ENCODE measurements at regions not wholly inside any gene's neighbourhood (a gene's known extent, or its start where the extent isn't known, plus 50 kb on each side); places are given as distances from the start of the nearest gene placed in this dataset.
A peak's percentile ranks its signal among the peaks of the same experiment; 100 is the strongest.

DNA sequence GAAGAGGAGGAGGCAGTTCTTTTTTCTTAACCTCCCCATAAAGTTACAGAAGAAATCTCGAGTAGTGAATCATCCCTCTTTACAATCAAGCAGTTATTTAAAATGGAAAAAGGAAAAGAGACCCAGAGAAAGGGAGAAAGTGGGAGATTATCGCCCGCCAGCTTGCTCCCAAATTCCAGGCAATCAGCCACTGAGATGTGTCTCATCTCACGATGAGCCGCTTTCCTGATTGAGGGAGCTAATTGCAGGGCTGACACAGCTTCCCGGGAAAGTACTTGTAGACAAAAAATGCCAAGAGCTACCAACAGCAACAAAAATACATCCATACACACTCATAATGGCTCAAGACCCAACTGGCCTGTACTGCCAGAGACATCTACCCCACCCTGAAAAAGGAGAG, 191.6 kb upstream of the ZC3H12A start:
- peaks cover 11% of the 10 kb centered on the region for H3K27me3 Mint-ChIP-seq

DNA sequence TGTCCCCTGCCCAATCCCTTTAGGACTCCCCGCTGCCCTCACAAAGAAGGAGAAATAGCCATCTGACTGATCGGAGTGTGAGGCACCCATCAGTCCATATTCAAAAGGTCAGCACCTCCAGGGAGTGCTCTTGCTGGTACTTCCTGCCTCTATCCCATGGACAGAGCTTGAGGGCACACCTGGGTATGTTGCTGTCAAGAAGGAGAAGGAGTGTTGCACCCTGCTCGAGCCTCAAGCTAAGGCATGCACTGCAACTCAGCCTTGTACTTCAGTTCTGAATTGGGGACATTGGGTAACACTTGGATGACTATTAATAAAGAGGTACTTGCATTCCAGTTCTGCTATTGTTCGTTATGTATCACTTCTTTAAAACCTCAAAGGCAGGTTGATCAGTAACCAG, 190.3 kb upstream of the ZC3H12A start:
- DNase-seq (no peak), ATAC-seq (ENCODE audit: low read depth in 2 of 2) (no peak)
- Histone ChIP-seq H3K27me3 (ENCODE audit: control insufficient read depth, insufficient read depth, low read length) (no peaks in the 10 kb centered on the region), H3K36me3 (ENCODE audit: control insufficient read depth, insufficient read depth, low read length) (no peaks in the 10 kb centered on the region), H3K4me3 (ENCODE audit: low read depth, low read length) (no peak overlapping the region), H3K9me3 (ENCODE audit: control insufficient read depth in 2 of 2, low read length in 2 of 2) (peaks cover 6 to 10% of the 10 kb centered on the region in 2 experiments), H3K27ac (ENCODE audit: insufficient read depth, low read length, poor library complexity, severe bottlenecking) (no peak overlapping the region), H3K4me1 (ENCODE audit: control insufficient read depth, insufficient read depth, low read length, poor library complexity, severe bottlenecking) (no peaks in the 10 kb centered on the region)
- Mint-ChIP-seq H3K36me3 (no peaks in the 10 kb centered on the region), H3K9me3 (peaks cover 0 to 10% (median 3%) of the 10 kb centered on the region in 7 donors), H3K4me3 (no peak overlapping the region), H3K4me1 (no peaks in the 10 kb centered on the region), H3K27ac (no peak overlapping the region), H3K27me3 (peaks cover 11% of the 10 kb centered on the region)

More for the DNA sequence above, 191.6 kb upstream of the ZC3H12A start:
- Histone ChIP-seq H3K27ac (ENCODE audit: insufficient read depth, low read length, poor library complexity, severe bottlenecking) (no peak overlapping the region), H3K9me3 (ENCODE audit: control insufficient read depth in 2 of 2, low read length in 2 of 2) (peaks cover 6 to 10% of the 10 kb centered on the region in 2 experiments), H3K4me1 (ENCODE audit: control insufficient read depth, insufficient read depth, low read length, poor library complexity, severe bottlenecking) (no peaks in the 10 kb centered on the region), H3K27me3 (ENCODE audit: control insufficient read depth, insufficient read depth, low read length) (no peaks in the 10 kb centered on the region), H3K36me3 (ENCODE audit: control insufficient read depth, insufficient read depth, low read length) (no peaks in the 10 kb centered on the region), H3K4me3 (ENCODE audit: low read depth, low read length) (no peak overlapping the region)
- Mint-ChIP-seq H3K27ac (no peak overlapping the region), H3K9me3 (peaks cover 0 to 10% (median 4%) of the 10 kb centered on the region in 7 donors), H3K4me3 (no peak overlapping the region), H3K36me3 (no peaks in the 10 kb centered on the region), H3K4me1 (no peaks in the 10 kb centered on the region)
- ATAC-seq (ENCODE audit: low read depth in 2 of 2) (no peak), DNase-seq (no peak)

DNA sequence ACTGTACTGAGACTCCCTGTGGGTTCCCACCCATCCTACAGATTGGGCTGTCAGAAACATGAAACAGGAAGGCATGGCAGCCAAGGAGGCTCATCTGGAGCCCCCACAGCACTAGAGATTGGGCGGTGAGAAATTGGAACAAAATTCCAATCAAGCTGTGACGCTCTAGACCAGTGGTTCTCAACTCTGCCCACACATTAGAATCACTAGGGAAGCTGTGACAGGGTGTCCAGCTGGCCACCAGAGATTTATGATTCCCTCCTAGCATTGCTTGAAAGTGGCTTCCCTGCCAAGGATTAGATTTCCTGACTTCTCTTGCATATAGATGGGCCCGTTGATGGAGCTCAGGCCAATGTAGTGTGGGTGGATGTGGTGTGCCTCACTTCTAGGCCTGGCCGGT, 187.5 kb upstream of the ZC3H12A start:
- Histone ChIP-seq H3K4me1 (ENCODE audit: control insufficient read depth, insufficient read depth, low read length, poor library complexity, severe bottlenecking) (no peaks in the 10 kb centered on the region), H3K27me3 (ENCODE audit: control insufficient read depth, insufficient read depth, low read length) (no peaks in the 10 kb centered on the region), H3K27ac (ENCODE audit: insufficient read depth, low read length, poor library complexity, severe bottlenecking) (no peak overlapping the region), H3K4me3 (ENCODE audit: low read depth, low read length) (no peak overlapping the region), H3K36me3 (ENCODE audit: control insufficient read depth, insufficient read depth, low read length) (no peaks in the 10 kb centered on the region), H3K9me3 (ENCODE audit: control insufficient read depth in 2 of 2, low read length in 2 of 2) (no peaks in the 10 kb centered on the region)
- DNase-seq (no peak), ATAC-seq (ENCODE audit: low read depth in 2 of 2) (no peak)
- H3K27ac Mint-ChIP-seq: no peak overlapping the region
- H3K4me1 Mint-ChIP-seq: no peaks in the 10 kb centered on the region
- H3K4me3 Mint-ChIP-seq: no peak overlapping the region
- no peaks in the 10 kb centered on the region for H3K9me3 Mint-ChIP-seq
- peaks cover 4% of the 10 kb centered on the region for H3K27me3 Mint-ChIP-seq
- no peaks in the 10 kb centered on the region for H3K36me3 Mint-ChIP-seq

DNA sequence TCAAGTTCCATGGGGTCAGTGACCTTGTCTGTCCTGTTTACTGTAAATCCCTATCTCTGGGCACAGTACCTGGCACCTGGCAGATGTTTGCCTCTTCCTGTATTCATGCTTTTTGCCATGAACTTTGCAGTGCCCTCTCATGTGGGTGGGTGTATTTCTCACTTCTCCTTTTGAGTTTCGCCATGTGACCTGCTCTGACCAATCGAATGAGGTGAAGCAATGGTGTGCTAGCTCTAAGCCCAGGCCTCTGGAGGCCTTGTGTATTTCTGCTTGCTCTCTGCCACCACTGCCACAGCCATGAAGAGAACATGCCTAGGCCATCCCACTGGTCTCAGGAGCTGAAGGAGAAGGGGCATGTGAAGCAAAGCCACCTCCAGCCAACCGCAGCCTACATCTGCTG, 185.5 kb upstream of the ZC3H12A start:
- H3K27ac Mint-ChIP-seq: no peak overlapping the region
- Histone ChIP-seq H3K4me3 (ENCODE audit: low read depth, low read length) (no peak overlapping the region), H3K27me3 (ENCODE audit: control insufficient read depth, insufficient read depth, low read length) (no peaks in the 10 kb centered on the region)

DNA sequence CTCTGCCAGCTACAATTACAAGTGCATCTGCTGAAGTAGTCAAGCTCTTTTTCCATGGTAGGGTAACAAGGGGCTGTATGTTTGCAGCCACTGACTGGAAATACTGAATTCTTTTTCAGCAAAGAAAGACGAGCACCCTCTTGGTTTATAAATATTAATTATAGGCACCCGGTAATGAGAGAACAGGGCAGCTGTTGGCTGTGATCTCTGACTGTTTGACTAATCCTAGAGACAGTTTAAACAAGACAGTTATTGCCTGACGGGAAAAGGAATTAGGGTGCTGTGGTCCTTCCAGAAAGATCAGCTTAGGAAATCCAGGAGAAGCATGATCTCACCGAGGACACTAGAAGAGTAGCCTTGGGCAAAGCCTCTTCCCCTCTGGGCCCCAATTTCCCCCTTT, 183.7 kb upstream of the ZC3H12A start:
- H3K4me1 Mint-ChIP-seq: peaks cover 0 to 6% (median 0%) of the 10 kb centered on the region in 4 donors
- Histone ChIP-seq H3K4me1 (ENCODE audit: control insufficient read depth, insufficient read depth, low read length, poor library complexity, severe bottlenecking) (no peaks in the 10 kb centered on the region), H3K4me3 (ENCODE audit: low read depth, low read length) (no peak overlapping the region), H3K36me3 (ENCODE audit: control insufficient read depth, insufficient read depth, low read length) (no peaks in the 10 kb centered on the region), H3K27ac (ENCODE audit: insufficient read depth, low read length, poor library complexity, severe bottlenecking) (no peak overlapping the region), H3K27me3 (ENCODE audit: control insufficient read depth, insufficient read depth, low read length) (no peaks in the 10 kb centered on the region), H3K9me3 (ENCODE audit: control insufficient read depth in 2 of 2, low read length in 2 of 2) (no peaks in the 10 kb centered on the region)
- H3K27me3 Mint-ChIP-seq: no peaks in the 10 kb centered on the region
- DNase-seq (no peak), ATAC-seq (ENCODE audit: low read depth in 2 of 2) (no peak)
- no peaks in the 10 kb centered on the region for H3K9me3 Mint-ChIP-seq
- H3K27ac Mint-ChIP-seq: peak overlapping the region in 1 of 3 donors; percentile 70
- no peaks in the 10 kb centered on the region for H3K36me3 Mint-ChIP-seq
- H3K4me3 Mint-ChIP-seq: no peak overlapping the region

More for the DNA sequence above, 185.5 kb upstream of the ZC3H12A start:
- Histone ChIP-seq H3K36me3 (ENCODE audit: control insufficient read depth, insufficient read depth, low read length) (no peaks in the 10 kb centered on the region), H3K9me3 (ENCODE audit: control insufficient read depth in 2 of 2, low read length in 2 of 2) (no peaks in the 10 kb centered on the region), H3K4me1 (ENCODE audit: control insufficient read depth, insufficient read depth, low read length, poor library complexity, severe bottlenecking) (no peaks in the 10 kb centered on the region), H3K27ac (ENCODE audit: insufficient read depth, low read length, poor library complexity, severe bottlenecking) (no peak overlapping the region)
- Mint-ChIP-seq H3K27me3 (no peaks in the 10 kb centered on the region), H3K4me3 (no peak overlapping the region), H3K4me1 (peaks cover 0 to under 1% (median 0%) of the 10 kb centered on the region in 4 donors), H3K36me3 (no peaks in the 10 kb centered on the region), H3K9me3 (no peaks in the 10 kb centered on the region)
- DNase-seq (no peak), ATAC-seq (ENCODE audit: low read depth in 2 of 2) (peak in 1 of 2 donors; percentile 65)

DNA sequence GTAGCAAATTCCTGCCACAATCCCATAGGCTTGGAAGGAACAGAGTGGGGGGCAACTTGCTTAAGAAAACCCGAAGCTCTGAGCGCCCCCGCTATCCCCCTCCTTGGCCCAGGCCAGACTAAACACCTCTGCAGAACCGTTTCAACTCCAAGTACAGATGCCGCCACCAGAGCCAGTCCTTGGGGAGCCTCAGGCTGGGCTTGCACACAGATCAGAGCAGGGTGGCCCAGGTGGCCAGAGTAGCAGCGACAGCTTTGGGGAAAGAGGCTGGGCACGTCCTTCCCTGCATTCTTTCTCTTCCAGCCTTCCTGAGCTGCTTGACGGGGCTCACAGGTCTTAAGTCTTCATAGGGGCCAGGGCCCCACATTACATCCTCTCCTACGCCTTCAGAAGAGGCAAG, 181.6 kb upstream of the ZC3H12A start:
- Mint-ChIP-seq H3K4me1 (peaks cover 0 to 6% (median 0%) of the 10 kb centered on the region in 4 donors), H3K4me3 (no peak overlapping the region), H3K36me3 (no peaks in the 10 kb centered on the region), H3K27me3 (no peaks in the 10 kb centered on the region), H3K27ac (no peak overlapping the region), H3K9me3 (no peaks in the 10 kb centered on the region)
- Histone ChIP-seq H3K9me3 (ENCODE audit: control insufficient read depth in 2 of 2, low read length in 2 of 2) (no peaks in the 10 kb centered on the region), H3K4me3 (ENCODE audit: low read depth, low read length) (no peak overlapping the region), H3K36me3 (ENCODE audit: control insufficient read depth, insufficient read depth, low read length) (no peaks in the 10 kb centered on the region), H3K4me1 (ENCODE audit: control insufficient read depth, insufficient read depth, low read length, poor library complexity, severe bottlenecking) (no peaks in the 10 kb centered on the region), H3K27me3 (ENCODE audit: control insufficient read depth, insufficient read depth, low read length) (no peaks in the 10 kb centered on the region), H3K27ac (ENCODE audit: insufficient read depth, low read length, poor library complexity, severe bottlenecking) (no peak overlapping the region)
- DNase-seq (no peak), ATAC-seq (ENCODE audit: low read depth in 2 of 2) (no peak)

DNA sequence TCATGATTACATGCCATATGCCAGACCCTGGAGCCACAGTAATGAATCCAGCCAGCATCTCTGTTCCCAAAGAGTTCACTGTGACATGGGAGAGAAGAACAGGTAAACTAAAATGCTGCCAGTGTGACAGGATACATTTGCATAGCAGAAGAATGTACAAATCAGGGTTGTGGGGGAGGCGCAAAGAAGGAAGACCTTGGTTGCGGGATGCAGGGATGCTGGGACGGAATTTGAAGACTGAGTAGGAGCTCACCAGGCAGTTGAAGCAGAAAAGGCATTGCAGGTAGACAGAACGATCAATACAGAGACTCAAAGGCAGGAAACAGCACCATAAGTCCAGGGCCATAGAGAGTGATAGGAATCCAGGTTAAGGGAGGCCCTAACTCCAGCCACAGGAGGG, 180.3 kb upstream of the ZC3H12A start:
- no peak for DNase-seq
- Histone ChIP-seq H3K9me3 (ENCODE audit: control insufficient read depth in 2 of 2, low read length in 2 of 2) (no peaks in the 10 kb centered on the region), H3K27me3 (ENCODE audit: control insufficient read depth, insufficient read depth, low read length) (no peaks in the 10 kb centered on the region), H3K27ac (ENCODE audit: insufficient read depth, low read length, poor library complexity, severe bottlenecking) (no peak overlapping the region), H3K36me3 (ENCODE audit: control insufficient read depth, insufficient read depth, low read length) (no peaks in the 10 kb centered on the region), H3K4me3 (ENCODE audit: low read depth, low read length) (no peak overlapping the region), H3K4me1 (ENCODE audit: control insufficient read depth, insufficient read depth, low read length, poor library complexity, severe bottlenecking) (no peaks in the 10 kb centered on the region)
- Mint-ChIP-seq H3K27ac (no peak overlapping the region), H3K9me3 (no peaks in the 10 kb centered on the region), H3K4me3 (no peak overlapping the region), H3K36me3 (no peaks in the 10 kb centered on the region), H3K27me3 (no peaks in the 10 kb centered on the region), H3K4me1 (peaks cover 0 to 6% (median 0%) of the 10 kb centered on the region in 4 donors)
- no peak for ATAC-seq (ENCODE audit: low read depth in 2 of 2)

DNA sequence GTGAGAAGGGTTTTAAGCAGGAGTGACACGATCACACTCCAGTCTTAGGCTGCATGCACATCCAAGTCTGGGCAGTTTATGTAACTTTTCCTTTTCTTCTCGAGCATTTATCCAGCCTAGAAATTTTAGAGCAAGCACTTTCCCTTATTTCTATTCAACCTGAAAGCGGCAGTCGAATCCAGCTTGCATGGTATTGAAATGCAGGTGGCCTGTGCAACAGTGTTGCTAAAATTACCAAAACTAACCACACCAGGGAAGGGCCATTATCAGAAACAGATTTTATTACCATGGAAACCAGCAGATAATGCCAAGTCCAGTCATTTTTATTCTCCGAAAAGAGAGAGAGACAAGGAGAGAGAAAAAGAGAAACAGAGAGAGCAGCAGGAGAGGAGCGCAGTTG, 179.9 kb upstream of the ZC3H12A start:
- H3K4me1 Mint-ChIP-seq: peaks cover 0 to 6% (median 0%) of the 10 kb centered on the region in 4 donors
- ATAC-seq (ENCODE audit: low read depth in 2 of 2): no peak

More for the DNA sequence above, 179.9 kb upstream of the ZC3H12A start:
- Mint-ChIP-seq H3K4me3 (no peak overlapping the region), H3K27me3 (no peaks in the 10 kb centered on the region), H3K9me3 (no peaks in the 10 kb centered on the region), H3K36me3 (no peaks in the 10 kb centered on the region), H3K27ac (no peak overlapping the region)
- DNase-seq: no peak
- Histone ChIP-seq H3K4me3 (ENCODE audit: low read depth, low read length) (no peak overlapping the region), H3K27me3 (ENCODE audit: control insufficient read depth, insufficient read depth, low read length) (no peaks in the 10 kb centered on the region), H3K4me1 (ENCODE audit: control insufficient read depth, insufficient read depth, low read length, poor library complexity, severe bottlenecking) (no peaks in the 10 kb centered on the region), H3K27ac (ENCODE audit: insufficient read depth, low read length, poor library complexity, severe bottlenecking) (no peak overlapping the region), H3K9me3 (ENCODE audit: control insufficient read depth in 2 of 2, low read length in 2 of 2) (no peaks in the 10 kb centered on the region), H3K36me3 (ENCODE audit: control insufficient read depth, insufficient read depth, low read length) (no peaks in the 10 kb centered on the region)
